ENCODE measurements at regions not wholly inside any gene's neighbourhood (a gene's known extent, or its start where the extent isn't known, plus 50 kb on each side); places are given as distances from the start of the nearest gene placed in this dataset.

- TF ChIP-seq AEBP2 (tag by site-specific recombination; IDR thresholded peaks at IDR 0.05; ENCODE audit: borderline replicate concordance), result no peak
- TF ChIP-seq CTCF (tag by site-specific recombination; IDR thresholded peaks at IDR 0.05), result no peak
- TF ChIP-seq ZNF558 (tag by site-specific recombination; IDR thresholded peaks at IDR 0.05), result no peak
- TF ChIP-seq ZNF488 (tag by site-specific recombination; IDR thresholded peaks at IDR 0.05), result no peak
- no peak for TF ChIP-seq ZNF311 (tag by site-specific recombination; IDR thresholded peaks at IDR 0.05; ENCODE audit: borderline replicate concordance)
Observed at GRCh38 chr13:73481886-73482445, 423.2 kb downstream of the KLF5 start (continued).

- no peak for TF ChIP-seq ZNF488 (tag by site-specific recombination; IDR thresholded peaks at IDR 0.05)
- no peak for TF ChIP-seq ZNF280D (tag by site-specific recombination; IDR thresholded peaks at IDR 0.05)
- TF ChIP-seq SCRT2 (tag by site-specific recombination; IDR thresholded peaks at IDR 0.05), result no peak
- no peak for TF ChIP-seq SP3 (tag by site-specific recombination; IDR thresholded peaks at IDR 0.05)
- TF ChIP-seq ZNF664 (tag by site-specific recombination; IDR thresholded peaks at IDR 0.05), result no peak
- TF ChIP-seq PRDM6 (tag by site-specific recombination; IDR thresholded peaks at IDR 0.05), result no peak
- TF ChIP-seq ZNF350 (tag by site-specific recombination; IDR thresholded peaks at IDR 0.05), result no peak
- Histone ChIP-seq H3K4me1 (ENCODE audit: control insufficient read depth, insufficient read depth, low read length) (no peaks in the 10 kb centered on the region), H3K4me3 (ENCODE audit: low read depth, low read length) (no peak overlapping the region), H3K36me3 (ENCODE audit: control insufficient read depth in 2 of 2, insufficient read depth in 1 of 2, low read length in 2 of 2) (no peaks in the 10 kb centered on the region), H3K27ac (ENCODE audit: extremely low read depth, low read depth, low read length) (no peak overlapping the region), H3K9me3 (ENCODE audit: control insufficient read depth, insufficient read depth, low read depth, low read length) (no peaks in the 10 kb centered on the region)
- ChIA-PET POLR2A (no interaction called here), CTCF (no interaction called here)
Observed at GRCh38 chr13:73480779-73481559, 422.2 kb downstream of the KLF5 start.

Data from HEK293 (cell line).